SKM-1 (cell line): ENCODE measurements at regions not wholly inside any gene's neighbourhood (a gene's known extent, or its start where the extent isn't known, plus 50 kb on each side); places are given as distances from the start of the nearest gene placed in this dataset.
"Not testable (repeated sequence)": the region's sequence is repeated elsewhere in the genome, so short reads cannot be mapped to it uniquely, and the experiment has no call there.

ENCODE experiments used
- DNase-seq: peaks from one replicate; lab custom pipeline; 2025; ENCODE audit not compliant: unreplicated experiment; lab: John Stamatoyannopoulos, UW

- no peak for DNase-seq
Measured at GRCh38 chr12:131559517-131560516, 151.1 kb upstream of the SFSWAP start.

- no peak for DNase-seq
Measured at GRCh38 chr12:131561051-131561450, 149.8 kb upstream of the SFSWAP start.

DNA sequence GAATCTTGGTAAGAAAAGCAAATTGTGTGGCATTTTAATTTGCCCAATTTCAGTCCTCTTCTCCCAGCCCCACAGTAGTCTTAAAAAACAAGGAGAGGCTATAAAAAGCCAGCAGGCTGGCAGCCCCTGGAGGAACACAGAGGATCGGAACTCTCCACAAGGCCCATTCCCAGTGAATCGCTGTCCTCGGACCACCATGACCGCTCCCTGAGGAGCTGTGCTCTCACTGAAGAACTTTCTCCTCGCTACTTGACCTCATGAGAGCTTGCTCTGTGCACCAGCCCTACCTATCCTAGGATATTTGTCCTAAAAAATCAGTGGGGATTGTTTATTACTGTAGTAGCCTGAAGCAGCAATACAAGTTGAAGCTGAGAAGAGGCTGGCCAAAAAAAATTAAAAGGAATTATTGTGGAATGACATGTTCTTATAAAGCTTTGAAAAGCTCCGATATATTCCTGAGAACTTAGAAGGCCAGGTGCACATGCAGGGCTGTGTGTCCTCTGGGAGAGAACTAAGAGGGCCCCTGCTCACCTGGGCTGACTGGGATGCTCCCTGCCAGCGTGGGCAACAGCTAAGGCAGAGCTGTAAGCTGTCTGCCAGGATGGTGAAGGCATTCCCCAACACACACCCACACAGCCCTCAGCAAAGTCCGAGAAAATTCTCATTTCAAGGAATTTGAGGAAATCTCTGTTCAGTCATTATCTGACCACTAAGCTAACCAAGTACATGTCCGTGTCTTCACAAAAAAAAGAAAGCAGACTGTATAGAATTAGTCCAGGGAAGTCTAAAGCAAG, 148.8 kb upstream of the SFSWAP start:
- no peak for DNase-seq

DNA sequence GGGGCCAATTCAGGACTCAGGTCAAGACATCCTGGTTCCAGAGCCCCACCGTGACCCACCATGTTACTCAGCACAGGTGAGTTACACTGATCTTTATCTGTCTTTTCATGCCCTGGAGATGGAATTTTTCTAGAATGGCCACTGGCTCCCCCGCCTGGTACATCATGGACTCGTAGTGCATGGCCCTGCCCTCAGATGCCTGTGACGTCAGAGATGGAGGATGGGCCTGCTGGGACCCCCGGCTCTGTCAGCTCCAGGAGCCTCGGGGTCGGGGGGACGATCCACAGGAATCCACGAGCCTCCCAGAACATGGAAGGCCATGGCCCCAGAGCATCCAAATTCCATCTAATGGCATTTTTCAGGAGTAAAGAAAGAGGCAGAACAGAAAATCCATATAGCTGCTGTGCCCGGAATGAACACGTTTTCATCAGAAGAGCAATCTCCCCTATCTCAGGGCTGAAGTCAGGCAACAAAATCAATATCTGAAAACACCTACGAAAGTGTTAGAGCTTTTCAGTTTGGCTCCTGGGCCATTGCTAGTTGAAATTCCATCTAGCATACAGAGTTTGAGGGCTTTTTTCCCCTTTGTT, 146.7 kb upstream of the SFSWAP start:
- not testable (repeated sequence) for DNase-seq

GRCh38 chr12:131564845-131565244, 146.0 kb upstream of the SFSWAP start:
- no peak for DNase-seq

GRCh38 chr12:131565267-131566015, 145.4 kb upstream of the SFSWAP start:
- DNase-seq, result no peak

DNA sequence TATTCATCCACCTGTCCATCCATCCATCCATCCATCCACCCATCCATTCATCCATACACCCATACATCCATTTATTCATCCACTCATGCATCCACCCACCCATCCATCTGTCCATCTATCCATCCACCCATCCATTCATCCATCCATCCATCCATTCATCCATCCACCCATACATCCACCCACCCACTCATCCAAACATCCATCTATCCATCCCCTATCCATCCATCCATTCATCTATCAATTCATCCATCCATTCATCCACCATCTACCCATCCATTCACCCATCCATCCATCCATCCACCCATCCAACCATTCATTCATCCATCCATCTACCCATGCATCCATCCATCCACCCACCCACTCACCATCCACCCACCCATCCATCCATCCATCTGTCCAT, 142.6 kb upstream of the SFSWAP start:
- DNase-seq, result no peak

DNA sequence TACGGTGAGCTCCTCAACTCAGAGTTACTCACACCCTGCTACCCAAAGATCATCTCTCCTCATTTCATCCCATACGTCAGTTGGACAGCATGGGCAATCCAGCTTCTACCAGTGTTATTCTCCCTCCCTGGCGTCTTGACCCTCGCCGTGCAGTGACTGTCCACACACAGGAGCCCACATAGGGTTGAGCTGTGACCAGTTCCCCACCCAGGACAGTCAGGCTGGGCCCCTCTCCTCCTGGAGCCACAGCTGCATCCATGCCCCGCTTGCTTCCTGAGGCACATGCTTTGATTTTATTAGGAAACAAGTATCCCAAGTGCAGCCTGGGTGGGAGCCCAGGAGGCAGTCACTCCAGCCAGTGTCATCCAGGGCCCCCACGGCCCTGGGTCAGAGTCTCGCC, 140.3 kb upstream of the SFSWAP start:
- DNase-seq, result no peak

- no peak for DNase-seq
Measured at GRCh38 chr12:131571827-131572226, 139.1 kb upstream of the SFSWAP start.

DNA sequence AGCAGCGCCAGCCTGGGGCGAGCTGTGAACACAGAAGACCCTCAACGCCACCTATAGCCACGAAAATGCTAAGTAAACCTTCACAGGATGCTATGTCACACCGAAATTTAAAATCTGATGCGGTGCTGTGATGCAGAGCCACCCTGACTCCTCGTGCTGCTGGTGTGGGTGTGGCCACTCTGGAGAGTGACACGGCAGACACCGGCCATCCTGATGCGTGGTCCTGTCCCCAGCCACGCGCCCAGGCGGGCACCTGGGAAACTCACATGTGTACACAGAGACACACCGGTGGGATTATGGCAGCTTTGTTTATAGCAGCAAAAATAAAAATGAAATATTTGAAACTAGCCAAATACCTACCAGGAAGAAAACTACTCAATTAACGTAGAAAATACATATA, 138.3 kb upstream of the SFSWAP start:
- no peak for DNase-seq

- no peak for DNase-seq
Measured at GRCh38 chr12:131573631-131574394, 137.1 kb upstream of the SFSWAP start.

- DNase-seq, result no peak
Measured at GRCh38 chr12:131574395-131574771, 136.5 kb upstream of the SFSWAP start.

DNA sequence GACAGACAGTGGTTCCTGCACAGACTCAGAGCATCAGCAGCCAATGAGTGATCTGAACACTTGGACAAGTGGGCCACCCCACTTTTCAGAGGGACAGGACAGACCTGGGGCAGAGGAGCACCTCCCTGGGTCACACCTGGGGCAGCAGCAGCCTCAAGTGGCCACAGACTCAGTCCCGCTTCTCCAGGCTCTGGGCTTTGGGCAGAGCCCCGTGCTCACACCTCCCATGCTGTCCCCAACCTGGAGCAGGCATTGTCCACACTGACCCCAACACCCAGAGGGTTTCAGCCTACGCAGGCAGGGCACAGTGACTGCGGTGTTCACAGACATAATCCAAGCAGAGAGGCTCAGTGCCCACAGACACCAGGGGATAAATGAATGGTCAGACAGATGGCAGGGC, 135.5 kb upstream of the SFSWAP start:
- no peak for DNase-seq

DNA sequence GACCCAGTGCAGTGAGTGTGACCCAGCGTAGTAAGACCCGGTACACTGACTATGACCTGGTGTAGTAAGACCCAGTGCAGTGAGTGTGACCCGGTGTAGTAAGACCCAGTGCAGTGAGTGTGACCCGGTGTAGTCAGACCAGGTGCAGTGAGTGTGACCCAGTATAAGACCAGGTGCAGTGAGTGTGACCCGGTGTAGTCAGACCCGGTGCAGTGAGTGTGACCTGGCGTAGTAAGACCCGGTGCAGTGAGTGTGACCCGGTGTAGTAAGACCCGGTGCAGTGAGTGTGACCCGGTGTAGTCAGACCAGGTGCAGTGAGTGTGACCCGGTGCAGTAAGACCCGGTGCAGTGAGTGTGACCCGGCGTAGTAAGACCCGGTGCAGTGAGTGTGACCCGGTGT, 134.2 kb upstream of the SFSWAP start:
- DNase-seq, result not testable (repeated sequence)

DNA sequence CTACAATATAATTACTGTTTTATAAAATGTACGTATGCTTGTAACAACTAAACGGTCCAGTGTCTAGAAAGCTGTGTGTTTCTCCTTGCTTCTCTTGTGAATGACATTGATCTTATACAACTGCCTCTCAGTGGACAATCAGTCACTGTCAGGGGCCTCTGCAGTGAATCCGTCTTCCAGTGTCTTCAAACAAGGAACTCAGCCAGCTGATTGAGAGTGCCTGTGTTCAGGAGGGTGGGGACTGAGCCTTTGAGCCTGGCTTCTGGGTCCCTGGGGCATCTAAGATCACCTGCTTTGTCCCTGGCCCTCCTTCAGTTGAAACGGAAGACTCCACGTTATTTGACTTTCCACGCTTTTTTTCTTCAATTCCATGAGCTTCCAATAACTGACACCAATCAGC, 133.1 kb upstream of the SFSWAP start:
- DNase-seq, result no peak

GRCh38 chr12:131578828-131579470, 131.9 kb upstream of the SFSWAP start:
- no peak for DNase-seq

GRCh38 chr12:131583090-131583712, 127.7 kb upstream of the SFSWAP start:
- no peak for DNase-seq

- no peak for DNase-seq
Measured at GRCh38 chr12:131586269-131586668, 124.6 kb upstream of the SFSWAP start.

- DNase-seq, result no peak
Measured at GRCh38 chr12:131586761-131587160, 124.1 kb upstream of the SFSWAP start.
